GM21526 (cell line): ENCODE measurements at regions not wholly inside any gene's neighbourhood (a gene's known extent, or its start where the extent isn't known, plus 50 kb on each side); places are given as distances from the start of the nearest gene placed in this dataset.
"Not testable (repeated sequence)": the region's sequence is repeated elsewhere in the genome, so short reads cannot be mapped to it uniquely, and the experiment has no call there.

ENCODE experiments used
- ATAC-seq: cut with Tn5 transposase; IDR thresholded peaks from one replicate; pipeline ENCODE4 v1.9.1; 2021; ENCODE audit warnings: moderate library complexity; ENCODE audit not compliant: unreplicated experiment, low FRiP score

DNA sequence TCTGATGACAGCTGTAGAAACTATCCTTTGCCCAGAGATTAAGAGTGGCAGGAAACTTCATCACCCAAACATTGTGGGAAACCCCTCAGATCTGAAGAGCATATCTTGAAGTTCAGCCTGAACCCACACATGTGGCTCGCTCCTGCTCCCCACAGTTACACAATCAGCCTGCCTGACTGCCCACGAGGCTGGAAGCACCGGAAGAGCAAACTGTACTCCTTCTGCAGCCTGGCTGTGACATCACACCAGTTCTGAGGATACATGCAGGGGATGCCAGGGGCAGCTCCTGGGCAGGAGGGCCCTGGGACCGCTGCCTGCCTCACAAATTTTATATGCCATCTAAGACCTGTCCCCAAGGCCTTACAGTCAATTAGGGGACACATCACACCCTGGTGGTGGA, 444.4 kb downstream of the BUD13 start:
- ATAC-seq: no peak

DNA sequence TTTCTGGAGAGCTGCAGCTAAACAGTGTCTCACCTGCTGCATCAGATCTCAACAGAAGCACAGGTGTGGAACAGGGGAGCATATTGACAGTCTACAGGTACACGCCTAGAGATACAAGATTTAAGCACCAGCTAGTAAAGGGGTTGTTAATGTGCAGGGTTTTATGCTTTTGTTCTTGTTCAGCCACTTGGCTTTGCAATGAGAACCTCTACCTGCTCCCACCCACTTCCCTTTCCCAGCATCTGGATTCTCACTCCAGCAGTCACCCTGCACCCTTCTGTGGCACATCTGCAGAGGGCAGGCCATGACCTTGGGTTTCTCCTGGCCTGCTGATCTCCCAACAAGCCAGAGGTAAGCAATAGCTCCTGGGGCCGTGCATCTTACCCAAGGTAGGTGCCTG, 446.6 kb downstream of the BUD13 start:
- ATAC-seq: no peak

DNA sequence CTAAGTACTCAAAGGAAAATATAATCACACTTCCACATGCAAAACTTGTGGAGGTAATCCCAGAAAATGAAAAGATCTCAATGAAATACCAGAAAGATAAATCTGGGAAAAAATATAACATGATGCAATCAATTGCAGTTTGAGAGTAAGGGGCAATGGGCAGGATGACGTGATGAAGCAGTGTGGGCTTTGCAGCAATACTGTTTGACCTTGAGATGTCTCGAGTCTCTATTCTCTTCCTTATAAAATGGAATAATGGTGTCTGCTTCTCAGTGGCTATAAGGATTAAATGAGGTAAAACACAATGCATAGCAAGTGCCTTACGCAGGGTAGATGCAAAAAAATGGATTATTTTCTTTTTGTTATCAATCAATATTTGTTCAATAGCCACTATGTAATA, 447.5 kb downstream of the BUD13 start:
- ATAC-seq: no peak

- ATAC-seq: not testable (repeated sequence)
Measured at GRCh38 chr11:116324077-116324476, 448.7 kb downstream of the BUD13 start.

- no peak for ATAC-seq
Measured at GRCh38 chr11:116317212-116317611, 455.6 kb downstream of the BUD13 start.

GRCh38 chr11:116314006-116314405, 458.8 kb downstream of the BUD13 start:
- no peak for ATAC-seq

DNA sequence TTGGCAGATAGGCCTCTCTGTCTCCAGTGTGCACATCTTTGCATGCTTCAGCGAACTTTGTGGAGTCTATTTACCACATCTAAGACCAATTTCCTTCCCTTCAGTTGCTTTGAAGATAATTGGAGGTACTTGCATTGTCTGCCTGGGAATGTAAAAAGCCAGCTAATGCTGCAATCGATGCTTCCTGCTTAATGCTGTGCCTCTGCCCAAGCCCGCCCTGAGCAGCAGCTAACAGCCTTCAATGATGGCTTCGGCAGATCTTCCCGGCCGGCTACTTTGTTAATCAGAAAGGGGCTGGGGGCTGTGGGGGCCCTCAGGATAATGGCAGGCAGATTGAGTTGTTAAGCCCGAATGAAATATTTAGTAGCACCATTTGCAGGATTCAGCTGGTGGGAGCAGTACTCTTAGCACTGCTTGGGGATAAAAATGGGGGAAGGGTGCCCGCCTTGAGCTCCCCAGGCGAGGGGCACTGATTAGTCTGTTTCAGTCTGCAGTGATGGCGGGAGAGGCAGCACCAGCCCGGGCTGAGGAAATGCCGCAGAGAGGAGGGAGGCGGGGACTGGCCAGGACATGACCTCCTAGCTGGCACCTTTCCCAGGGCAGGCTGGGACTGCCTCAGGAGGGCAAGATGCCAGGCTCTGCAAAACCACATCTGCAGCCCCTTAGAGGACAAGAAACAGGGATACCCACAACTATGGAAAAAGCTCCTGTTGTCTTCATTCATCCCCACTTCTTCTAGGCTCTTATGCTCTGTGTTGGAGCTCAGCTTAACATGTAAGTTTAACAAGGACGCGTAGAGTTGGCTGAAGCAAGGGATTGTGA, 460.0 kb downstream of the BUD13 start:
- ATAC-seq: no peak

- ATAC-seq: no peak
Measured at GRCh38 chr11:116311206-116311605, 461.6 kb downstream of the BUD13 start.

GRCh38 chr11:116310698-116311097, 462.1 kb downstream of the BUD13 start:
- no peak for ATAC-seq

- no peak for ATAC-seq
Measured at GRCh38 chr11:116310226-116310625, 462.6 kb downstream of the BUD13 start.

- no peak for ATAC-seq
Measured at GRCh38 chr11:116309446-116309845, 463.3 kb downstream of the BUD13 start.

DNA sequence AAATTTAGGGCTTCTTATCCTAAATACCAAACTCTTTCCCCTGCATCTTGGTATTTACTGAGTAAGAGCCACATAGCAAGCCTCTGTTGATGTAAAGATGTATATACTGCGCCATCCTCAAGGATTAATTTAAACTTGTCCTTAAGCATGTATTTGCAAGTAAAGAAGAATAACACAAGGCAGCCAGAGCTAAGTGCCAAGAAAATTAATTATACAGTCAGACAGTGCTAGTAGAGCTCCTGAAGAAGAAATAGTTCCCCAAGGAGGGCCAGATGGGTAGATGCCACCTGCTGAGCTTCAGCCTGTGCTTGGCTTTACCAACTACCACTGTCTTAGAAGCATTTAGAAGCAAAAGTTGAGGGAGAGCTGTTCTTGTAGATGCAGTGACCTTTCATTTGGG, 470.0 kb downstream of the BUD13 start:
- no peak for ATAC-seq

DNA sequence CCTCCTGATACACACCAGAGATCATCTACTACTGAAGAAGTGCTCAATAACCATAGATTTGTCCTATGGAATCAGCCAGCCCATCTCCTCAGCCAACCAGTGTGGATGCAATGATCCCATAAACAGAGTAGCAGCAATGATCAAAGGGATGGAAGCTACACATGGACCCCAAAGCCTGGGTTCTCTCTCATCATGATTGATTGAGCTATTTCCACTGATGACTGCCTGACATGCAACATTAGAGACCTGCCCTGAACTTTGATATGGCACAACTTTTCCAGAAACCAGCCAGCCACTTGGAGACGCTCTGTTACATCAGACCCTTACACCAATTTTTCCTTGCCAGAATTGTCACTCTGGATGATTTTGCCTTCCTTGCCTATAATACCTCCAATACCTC, 471.6 kb downstream of the BUD13 start:
- no peak for ATAC-seq

GRCh38 chr11:116300232-116300631, 472.6 kb downstream of the BUD13 start:
- ATAC-seq: no peak

DNA sequence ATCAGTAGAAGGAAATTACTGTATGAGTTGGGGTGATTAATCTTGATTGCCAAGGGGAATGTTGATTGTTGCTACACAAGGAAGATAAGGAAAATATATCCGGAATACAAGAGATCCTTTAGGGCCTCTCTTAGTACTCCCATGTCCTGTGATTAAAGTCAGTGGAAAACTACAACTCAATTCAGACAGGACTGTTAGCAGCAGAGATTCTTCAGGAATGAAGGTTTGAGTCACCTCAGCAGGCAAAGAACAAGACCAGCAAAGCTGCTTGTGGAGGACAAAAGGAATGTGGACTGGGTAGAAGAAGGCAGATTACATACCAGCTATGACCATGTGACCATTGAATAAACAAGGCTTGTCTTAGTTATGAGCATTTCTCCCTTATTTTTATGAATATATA, 478.2 kb downstream of the BUD13 start:
- no peak for ATAC-seq

DNA sequence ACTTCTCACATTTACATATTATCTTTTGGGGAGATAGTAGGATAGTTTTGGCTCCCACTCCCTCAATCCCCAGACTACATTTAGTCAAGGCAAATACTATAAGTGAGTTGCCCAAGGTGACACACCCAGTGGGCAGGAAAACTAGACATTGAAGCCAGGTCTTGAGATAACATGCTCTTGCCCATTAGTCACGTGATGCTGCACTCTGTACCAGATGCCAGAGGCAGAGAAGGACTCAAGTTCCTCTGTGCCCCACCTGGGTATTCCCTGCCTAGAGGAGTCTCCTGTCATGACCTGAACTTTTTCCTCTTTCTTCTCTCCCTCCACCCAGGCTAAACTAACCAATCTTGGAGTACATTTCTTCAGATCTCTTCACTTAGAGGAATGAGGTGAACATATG, 484.9 kb downstream of the BUD13 start:
- ATAC-seq: no peak

- ATAC-seq: no peak
Measured at GRCh38 chr11:116285026-116285425, 487.8 kb downstream of the BUD13 start.

- no peak for ATAC-seq
Measured at GRCh38 chr11:116283300-116283699, 489.5 kb downstream of the BUD13 start.

GRCh38 chr11:116282481-116282880, 490.3 kb downstream of the BUD13 start:
- no peak for ATAC-seq

DNA sequence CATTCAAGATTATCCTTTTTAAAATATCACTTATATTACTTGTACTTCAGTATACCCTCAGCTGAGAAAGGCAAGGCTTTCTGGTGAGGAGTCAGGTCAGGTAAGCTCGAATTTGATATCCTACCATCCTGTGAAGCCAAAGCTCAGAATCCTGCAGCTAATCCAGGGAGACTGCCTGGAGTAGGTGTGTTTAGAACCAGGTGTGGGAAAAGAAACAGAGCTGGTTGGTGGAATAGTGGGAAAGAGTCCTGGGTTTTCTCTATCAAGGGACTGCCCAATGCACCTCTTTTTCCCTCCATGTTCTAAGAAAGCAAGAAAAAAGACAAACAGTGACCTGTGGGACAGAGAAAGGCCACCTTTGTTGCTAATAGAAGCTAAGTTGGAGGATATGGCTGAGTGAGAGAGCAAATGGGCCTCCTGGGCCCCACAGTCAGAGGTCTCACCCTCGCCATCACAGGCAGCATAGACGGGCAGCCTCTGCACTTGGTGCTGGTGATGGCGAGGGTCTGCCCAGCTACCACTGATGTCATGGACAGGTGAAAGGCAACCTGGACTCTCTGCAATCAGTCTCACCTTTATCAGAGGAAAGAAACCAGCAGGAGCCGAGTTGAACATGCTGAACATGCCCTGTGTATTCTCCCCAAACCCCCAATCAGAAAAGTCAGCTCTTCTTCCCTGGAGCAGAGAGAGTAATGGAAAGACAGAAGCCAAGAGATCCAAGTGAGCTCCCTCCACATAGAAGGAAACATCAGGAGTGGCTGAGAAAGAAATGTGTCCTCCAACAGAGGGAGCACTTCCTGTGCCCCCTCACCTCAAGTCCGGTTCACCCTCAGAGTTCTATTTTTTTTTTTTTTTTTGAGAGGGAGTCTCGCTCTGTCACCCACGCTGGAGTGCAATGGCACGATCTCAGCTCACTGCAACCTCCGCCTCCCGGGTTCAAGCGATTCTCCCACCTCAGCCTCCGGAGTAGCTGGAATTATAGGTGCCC, 491.3 kb downstream of the BUD13 start:
- no peak for ATAC-seq

- ATAC-seq: no peak
Measured at GRCh38 chr11:116279511-116279910, 493.3 kb downstream of the BUD13 start.
